GM12874 (cell line): ENCODE measurements at regions not wholly inside any gene's neighbourhood (a gene's known extent, or its start where the extent isn't known, plus 50 kb on each side); places are given as distances from the start of the nearest gene placed in this dataset.

Experiments
- TF ChIP-seq, protein P1 (sequence below): IDR thresholded peaks from 2 replicates; pipeline ENCODE4 v1.5.1; 2011; ENCODE audit warnings: low read depth, mild to moderate bottlenecking, control low read depth, low read length, moderate library complexity; ENCODE audit not compliant: insufficient read depth

- TF ChIP-seq, protein P1, sequence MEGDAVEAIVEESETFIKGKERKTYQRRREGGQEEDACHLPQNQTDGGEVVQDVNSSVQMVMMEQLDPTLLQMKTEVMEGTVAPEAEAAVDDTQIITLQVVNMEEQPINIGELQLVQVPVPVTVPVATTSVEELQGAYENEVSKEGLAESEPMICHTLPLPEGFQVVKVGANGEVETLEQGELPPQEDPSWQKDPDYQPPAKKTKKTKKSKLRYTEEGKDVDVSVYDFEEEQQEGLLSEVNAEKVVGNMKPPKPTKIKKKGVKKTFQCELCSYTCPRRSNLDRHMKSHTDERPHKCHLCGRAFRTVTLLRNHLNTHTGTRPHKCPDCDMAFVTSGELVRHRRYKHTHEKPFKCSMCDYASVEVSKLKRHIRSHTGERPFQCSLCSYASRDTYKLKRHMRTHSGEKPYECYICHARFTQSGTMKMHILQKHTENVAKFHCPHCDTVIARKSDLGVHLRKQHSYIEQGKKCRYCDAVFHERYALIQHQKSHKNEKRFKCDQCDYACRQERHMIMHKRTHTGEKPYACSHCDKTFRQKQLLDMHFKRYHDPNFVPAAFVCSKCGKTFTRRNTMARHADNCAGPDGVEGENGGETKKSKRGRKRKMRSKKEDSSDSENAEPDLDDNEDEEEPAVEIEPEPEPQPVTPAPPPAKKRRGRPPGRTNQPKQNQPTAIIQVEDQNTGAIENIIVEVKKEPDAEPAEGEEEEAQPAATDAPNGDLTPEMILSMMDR: no peak
Measured at GRCh38 chr4:138437263-138437851, 195.2 kb upstream of the SLC7A11 start.

DNA sequence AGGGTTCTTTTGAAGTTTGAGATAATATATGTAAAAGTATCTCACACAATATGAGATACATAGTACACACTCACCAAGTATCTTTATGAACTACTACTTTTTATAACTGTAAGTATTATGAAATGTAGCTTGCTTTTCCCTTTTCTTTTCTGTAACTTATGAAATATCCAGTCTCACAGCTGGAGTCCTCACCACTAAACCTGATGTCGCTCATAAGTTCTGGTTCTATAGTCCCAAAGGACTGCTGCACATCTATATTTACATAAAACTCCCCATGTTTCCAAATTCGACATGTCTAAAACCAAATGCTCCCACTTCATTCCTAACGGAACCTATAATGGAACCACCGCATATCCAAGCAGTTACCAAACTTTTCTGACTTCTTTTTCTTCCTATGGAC lies 186.5 kb upstream of the SLC7A11 start:
- TF ChIP-seq, protein P1: no peak

GRCh38 chr4:138426786-138427185 lies 184.6 kb upstream of the SLC7A11 start:
- TF ChIP-seq, protein P1: no peak

- TF ChIP-seq, protein P1: no peak
Measured at GRCh38 chr4:138420471-138420870, 178.3 kb upstream of the SLC7A11 start.

DNA sequence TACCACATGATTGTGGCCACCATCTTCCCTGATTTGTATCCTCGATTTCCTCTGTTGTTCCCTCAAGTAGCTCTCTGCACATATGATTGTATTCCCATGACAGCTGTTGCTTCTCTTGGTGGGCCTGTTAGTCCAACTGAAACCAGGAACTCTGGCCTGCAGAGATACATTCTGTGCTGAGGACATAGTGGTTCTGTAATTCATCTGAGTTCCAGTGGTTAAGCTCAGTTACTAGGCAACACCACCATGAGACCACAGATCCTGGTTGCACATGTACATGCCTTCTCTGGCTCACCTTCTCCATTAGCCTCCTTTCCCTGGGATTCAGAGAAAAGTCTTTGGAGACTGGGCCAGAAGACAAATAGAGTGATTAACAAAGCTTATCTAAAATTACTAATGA lies 172.1 kb upstream of the SLC7A11 start:
- TF ChIP-seq, protein P1: no peak

DNA sequence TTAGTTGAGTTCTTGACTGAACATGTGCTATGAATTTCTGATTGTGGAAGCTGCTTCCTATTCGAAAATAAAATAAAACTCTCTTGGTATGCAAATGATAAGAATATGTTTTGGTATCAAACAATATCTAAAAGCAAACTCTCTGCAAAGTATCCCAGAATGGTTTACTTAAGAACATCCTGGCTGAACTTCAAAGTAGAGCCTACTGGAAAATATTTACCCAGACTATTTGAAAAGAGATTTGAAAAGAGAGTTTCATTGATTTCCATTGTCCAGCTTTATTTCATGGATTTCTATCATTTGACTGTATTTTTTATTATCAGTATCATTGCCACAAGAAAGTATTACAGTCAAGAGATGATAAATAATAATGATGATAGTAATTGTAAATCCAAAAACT lies 171.1 kb upstream of the SLC7A11 start:
- TF ChIP-seq, protein P1: no peak

DNA sequence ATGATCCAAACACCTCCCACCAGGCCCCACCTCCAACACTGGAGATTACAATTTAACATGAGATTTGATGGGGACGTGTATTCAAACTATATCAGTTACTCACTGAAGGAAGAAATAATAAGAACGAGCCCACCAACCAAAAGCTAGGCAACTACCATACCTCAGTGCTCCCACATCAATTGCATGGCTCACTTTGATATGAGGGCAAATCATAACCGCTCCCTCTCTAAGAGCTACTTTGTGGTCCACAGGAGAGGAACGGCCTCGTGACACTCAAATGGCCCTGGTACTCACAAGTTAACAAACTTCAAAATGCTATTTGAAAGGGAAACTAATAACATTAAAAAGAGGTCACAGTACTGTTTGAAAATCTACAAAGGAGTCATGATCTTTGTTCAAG lies 170.7 kb upstream of the SLC7A11 start:
- TF ChIP-seq, protein P1: no peak
